Ishikawa (cell line): ENCODE measurements at regions not wholly inside any gene's neighbourhood (a gene's known extent, or its start where the extent isn't known, plus 50 kb on each side); places are given as distances from the start of the nearest gene placed in this dataset.

Experiments
- CEBPB ChIP-seq: IDR thresholded peaks from 2 replicates; pipeline ENCODE4 v1.6.1; 2012
- CREB1 ChIP-seq: IDR thresholded peaks from 2 replicates; pipeline ENCODE4 v1.6.1; 2012; ENCODE audit warnings: low read depth
- EGR1 ChIP-seq: IDR thresholded peaks from 2 replicates; pipeline ENCODE4 v1.6.1; 2012
- EP300 ChIP-seq: IDR thresholded peaks from 2 replicates; pipeline ENCODE4 v1.6.1; 2012; ENCODE audit warnings: borderline replicate concordance
- FOXM1 ChIP-seq: IDR thresholded peaks from 2 replicates; pipeline ENCODE4 v1.6.1; 2012; ENCODE audit warnings: low read depth, borderline replicate concordance
- MAX ChIP-seq: IDR thresholded peaks from 2 replicates; pipeline ENCODE4 v1.6.1; 2012
- NFIC ChIP-seq: IDR thresholded peaks from 2 replicates; pipeline ENCODE4 v1.6.1; 2012
- RAD21 ChIP-seq: IDR thresholded peaks from 2 replicates; pipeline ENCODE4 v1.6.1; 2012; ENCODE audit warnings: low read depth
- REST ChIP-seq: IDR thresholded peaks from 2 replicates; pipeline ENCODE4 v1.6.1; 2012; ENCODE audit warnings: low read depth, mild to moderate bottlenecking
- TAF1 ChIP-seq: IDR thresholded peaks from 2 replicates; pipeline ENCODE4 v1.6.1; 2012; ENCODE audit warnings: low read depth, mild to moderate bottlenecking
- TCF12 ChIP-seq: IDR thresholded peaks from 2 replicates; pipeline ENCODE4 v1.6.1; 2012; ENCODE audit warnings: low read depth
- TEAD4 ChIP-seq: IDR thresholded peaks from 2 replicates; pipeline ENCODE4 v1.6.1; 2012
- USF1 ChIP-seq: IDR thresholded peaks from 2 replicates; pipeline ENCODE4 v1.6.1; 2012
- YY1 ChIP-seq: IDR thresholded peaks from 2 replicates; pipeline ENCODE4 v1.6.1; 2012; ENCODE audit warnings: low read depth
- ZBTB7A ChIP-seq: IDR thresholded peaks from 2 replicates; pipeline ENCODE4 v1.6.1; 2012; ENCODE audit warnings: low read depth

GRCh38 chr13:44806826-44807225 lies 182.4 kb downstream of the NUFIP1 start:
- TF ChIP-seq YY1 = no peak
- TF ChIP-seq EP300 = no peak
- TF ChIP-seq USF1 = no peak
- TF ChIP-seq REST = no peak
- no peak for TF ChIP-seq FOXM1
- no peak for TF ChIP-seq NFIC
- no peak for TF ChIP-seq MAX
- TF ChIP-seq CREB1 = no peak
- TF ChIP-seq TEAD4 = no peak
- no peak for TF ChIP-seq RAD21
- no peak for TF ChIP-seq TCF12
- no peak for TF ChIP-seq ZBTB7A
- no peak for TF ChIP-seq TAF1
- no peak for TF ChIP-seq CEBPB
- no peak for TF ChIP-seq EGR1

GRCh38 chr13:44805585-44805984 lies 183.7 kb downstream of the NUFIP1 start:
- TF ChIP-seq REST (no peak), CEBPB (no peak), EGR1 (no peak), NFIC (no peak), TEAD4 (no peak), YY1 (no peak), ZBTB7A (no peak), CREB1 (no peak), TAF1 (no peak), USF1 (no peak), EP300 (no peak), TCF12 (no peak), FOXM1 (no peak)

- TF ChIP-seq CEBPB (no peak), CREB1 (no peak), TAF1 (no peak), TEAD4 (no peak), FOXM1 (no peak), NFIC (no peak), USF1 (no peak), YY1 (no peak)
Measured at GRCh38 chr13:44803390-44803789, 185.9 kb downstream of the NUFIP1 start.

GRCh38 chr13:44802491-44802890 lies 186.8 kb downstream of the NUFIP1 start:
- TF ChIP-seq REST = no peak
- no peak for TF ChIP-seq EGR1
- no peak for TF ChIP-seq EP300
- no peak for TF ChIP-seq CEBPB
- no peak for TF ChIP-seq CREB1
- TF ChIP-seq TCF12 = no peak
- TF ChIP-seq ZBTB7A = no peak
- no peak for TF ChIP-seq FOXM1
- TF ChIP-seq NFIC = no peak
- no peak for TF ChIP-seq TEAD4
- TF ChIP-seq TAF1 = no peak
- no peak for TF ChIP-seq MAX
- TF ChIP-seq YY1 = no peak
- no peak for TF ChIP-seq RAD21
- no peak for TF ChIP-seq USF1
